PC-3 (cell line): ENCODE measurements at regions not wholly inside any gene's neighbourhood (a gene's known extent, or its start where the extent isn't known, plus 50 kb on each side); places are given as distances from the start of the nearest gene placed in this dataset.
"Not testable (repeated sequence)": the region's sequence is repeated elsewhere in the genome, so short reads cannot be mapped to it uniquely, and the experiment has no call there.

Experiments used
- CTCF ChIP-seq: fragments of 300-600 bp; sonication (generic); conservative IDR thresholded peaks from 2 replicates; pipeline ENCODE4 v1.5.1; 2017; ENCODE audit warnings: antibody characterized with exemption, low read depth, mild to moderate bottlenecking, low read length
- EZH2 ChIP-seq: fragments of 300-600 bp; sonication (generic); IDR thresholded peaks from one replicate; pipeline ENCODE4 v1.6.1; 2017; ENCODE audit warnings: antibody characterized with exemption, mild to moderate bottlenecking, low read length; ENCODE audit not compliant: unreplicated experiment

GRCh38 chr17:53748159-53748820 is 74.4 kb upstream of the KIF2B start:
- not testable (repeated sequence) for TF ChIP-seq CTCF, EZH2
